Coronary artery (tissue), 2 donors: ENCODE measurements at regions not wholly inside any gene's neighbourhood (a gene's known extent, or its start where the extent isn't known, plus 50 kb on each side); places are given as distances from the start of the nearest gene placed in this dataset.
"Not testable (repeated sequence)": the region's sequence is repeated elsewhere in the genome, so short reads cannot be mapped to it uniquely, and the experiment has no call there.

Source experiments
- DNase-seq: peaks from one replicate; pipeline ENCODE4 v3.0.0-alpha.2; 2017; ENCODE audit warnings: low spot score
- H3K27ac ChIP-seq, 2 donors: fragments of 200-600 bp; sonication (generic); one replicate each; pipeline ENCODE4 v1.5.1; 2016 to 2019
- H3K4me3 ChIP-seq: fragments of 200-600 bp; sonication (generic); 2 replicates; pipeline ENCODE4 v1.5.1; 2016; ENCODE audit warnings: mild to moderate bottlenecking, moderate library complexity
- CTCF ChIP-seq: fragments of 200-600 bp; sonication (generic); IDR thresholded peaks from one replicate; pipeline ENCODE4 v1.5.1; 2019; ENCODE audit warnings: antibody characterized with exemption

- no peak for TF ChIP-seq CTCF
- DNase-seq, result no peak
- H3K4me3 ChIP-seq, result no peak overlapping the region
- no peak overlapping the region for H3K27ac ChIP-seq
Observed at GRCh38 chr13:22937953-22938352, 242.8 kb upstream of the SGCG start.

DNA sequence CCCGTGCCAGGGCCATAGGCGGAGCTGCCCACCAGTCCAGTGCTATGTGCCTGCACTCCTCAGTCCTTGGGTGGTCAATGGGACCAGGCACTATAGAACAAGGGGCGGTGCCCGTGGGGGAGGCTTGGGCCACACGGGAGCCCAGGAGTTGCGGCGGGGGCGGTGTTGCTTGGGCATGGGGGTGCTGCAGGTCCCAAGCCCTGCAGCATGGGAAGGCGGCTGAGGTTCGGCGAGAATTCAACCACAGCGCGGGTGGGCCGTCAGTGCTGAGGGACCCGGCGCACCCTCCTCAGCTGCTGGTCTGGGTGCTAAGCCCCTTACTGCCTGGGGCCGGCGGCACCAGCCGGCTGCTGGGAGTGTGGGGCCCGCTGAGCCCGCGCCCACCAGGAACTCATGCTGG is 242.2 kb upstream of the SGCG start:
- TF ChIP-seq CTCF, result no peak
- no peak overlapping the region for H3K4me3 ChIP-seq
- no peak for DNase-seq
- no peak overlapping the region for H3K27ac ChIP-seq

GRCh38 chr13:22939157-22939556 is 241.6 kb upstream of the SGCG start:
- DNase-seq, result no peak
- Histone ChIP-seq H3K27ac (no peak overlapping the region), H3K4me3 (no peak overlapping the region)
- TF ChIP-seq CTCF, result no peak

DNA sequence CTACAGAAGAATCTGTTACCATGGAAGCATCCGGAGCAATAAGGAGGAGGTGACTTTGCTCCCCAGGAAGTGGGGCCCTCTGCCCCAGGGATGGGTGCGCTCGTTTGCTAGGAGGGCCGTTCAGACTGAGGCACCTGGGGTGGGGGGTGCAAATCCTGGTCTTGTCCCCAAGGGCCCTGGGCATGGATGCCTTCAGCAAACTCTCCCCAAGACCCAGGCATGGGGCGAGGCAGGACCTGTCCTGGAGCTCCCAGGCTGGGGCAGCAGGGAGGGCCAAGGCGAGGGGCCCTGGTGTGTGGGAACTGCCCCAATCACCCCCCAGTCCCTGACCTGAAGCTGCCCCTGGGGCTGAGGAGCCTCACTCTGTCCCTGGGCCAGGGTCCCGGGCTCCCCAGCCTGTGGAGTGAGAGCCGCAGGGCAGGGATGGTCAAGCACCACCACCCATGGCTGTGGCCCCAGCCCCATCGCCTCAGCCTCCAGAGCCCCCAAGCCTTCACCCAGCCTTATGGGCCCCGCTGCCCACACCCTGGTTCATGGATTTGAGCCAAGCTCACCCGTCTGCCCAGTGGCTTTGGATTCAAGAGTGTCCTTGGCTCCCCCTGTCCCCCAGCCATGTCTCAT is 240.6 kb upstream of the SGCG start:
- Histone ChIP-seq H3K4me3 (no peak overlapping the region), H3K27ac (no peak overlapping the region)
- DNase-seq, result no peak
- TF ChIP-seq CTCF, result no peak

- DNase-seq, result no peak
- Histone ChIP-seq H3K4me3 (no peak overlapping the region), H3K27ac (no peak overlapping the region)
- TF ChIP-seq CTCF, result no peak
Observed at GRCh38 chr13:22940736-22941135, 240.0 kb upstream of the SGCG start.

DNA sequence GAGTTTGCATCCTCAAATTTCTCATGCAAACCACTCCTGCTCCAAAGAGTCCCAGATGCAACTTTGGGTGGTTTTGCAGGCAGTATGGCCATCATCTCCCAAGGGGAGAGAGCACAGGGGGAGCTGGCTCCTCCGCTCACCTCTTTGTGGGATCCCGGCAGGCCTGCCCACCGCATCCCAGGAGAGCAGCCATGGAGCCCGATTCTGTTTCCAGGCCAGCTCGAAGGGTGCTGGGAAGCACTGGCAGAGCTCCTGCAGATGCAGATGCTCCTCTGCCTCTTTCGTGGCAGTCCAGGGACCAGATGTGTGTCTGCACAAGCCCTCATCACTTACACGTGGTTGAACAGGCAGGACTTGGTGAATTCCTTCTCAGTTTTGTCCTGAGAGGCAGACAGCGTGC is 239.3 kb upstream of the SGCG start:
- H3K4me3 ChIP-seq, DNase-seq, H3K27ac ChIP-seq: not testable (repeated sequence)

- not testable (repeated sequence) for DNase-seq, H3K4me3 ChIP-seq, H3K27ac ChIP-seq
Observed at GRCh38 chr13:22942831-22943230, 237.9 kb upstream of the SGCG start.

DNA sequence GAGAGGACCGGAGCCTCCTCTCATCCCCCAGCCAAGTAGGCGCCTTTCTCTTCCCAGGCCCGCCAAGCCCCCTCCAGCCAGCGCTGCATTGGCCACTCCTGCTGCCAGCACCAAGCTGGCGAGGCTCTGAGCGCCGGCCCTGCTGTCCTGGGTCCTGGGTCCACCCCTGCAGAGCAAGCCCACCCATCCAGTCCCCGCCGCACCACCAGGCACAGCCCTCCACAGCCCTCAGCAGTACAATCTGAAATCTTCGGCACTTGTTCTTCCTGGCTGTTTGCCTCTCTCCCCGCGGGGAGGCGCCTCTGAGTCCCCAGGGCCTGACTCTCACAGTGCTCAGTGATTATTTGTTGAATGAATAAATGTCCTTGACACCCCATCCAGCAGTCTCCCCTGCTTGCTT is 236.4 kb upstream of the SGCG start:
- H3K27ac ChIP-seq, result no peak overlapping the region
- TF ChIP-seq CTCF, result no peak
- no peak overlapping the region for H3K4me3 ChIP-seq
- no peak for DNase-seq
